DOHH2 (cell line): ENCODE measurements at regions not wholly inside any gene's neighbourhood (a gene's known extent, or its start where the extent isn't known, plus 50 kb on each side); places are given as distances from the start of the nearest gene placed in this dataset.

ENCODE experiments used
- CTCF ChIP-seq: fragments of 200-600 bp; sonication (generic); IDR thresholded peaks from one replicate; pipeline ENCODE4 v1.5.1; 2014; ENCODE audit warnings: antibody characterized with exemption, mild to moderate bottlenecking, low read depth, low read length; ENCODE audit not compliant: poor library complexity, severe bottlenecking
- EZH2phosphoT487 ChIP-seq: fragments of 200-600 bp; sonication (generic); IDR thresholded peaks from 2 replicates; pipeline ENCODE4 v1.6.1; 2017; ENCODE audit warnings: borderline replicate concordance, mild to moderate bottlenecking, antibody characterized with exemption, low read length, moderate library complexity, mixed read lengths

- TF ChIP-seq CTCF: no peak
- TF ChIP-seq EZH2phosphoT487: no peak
Observed at GRCh38 chrX:40469316-40469715, 111.5 kb upstream of the ATP6AP2 start.
